BLaER1 treated with 17β-estradiol and CSF1 and Interleukin-3, amounts not matched to agents 10 nM and 100 nM (cell line): ENCODE measurements at regions not wholly inside any gene's neighbourhood (a gene's known extent, or its start where the extent isn't known, plus 50 kb on each side); places are given as distances from the start of the nearest gene placed in this dataset.
"Not testable (repeated sequence)": the region's sequence is repeated elsewhere in the genome, so short reads cannot be mapped to it uniquely, and the experiment has no call there.

ENCODE experiments used
- H3K27ac ChIP-seq, 11 experiments: shearing (Covaris generic); formaldehyde crosslinking; 2 replicates each; pipeline ENCODE4 v1.8.1; 2022
- H3K27me3 ChIP-seq, 11 experiments: shearing (Covaris generic); formaldehyde crosslinking; 2 replicates each; pipeline ENCODE4 v1.8.1; 2022
- H3K36me3 ChIP-seq, 11 experiments: shearing (Covaris generic); formaldehyde crosslinking; 2 replicates each; pipeline ENCODE4 v1.8.1; 2022
- H3K4me1 ChIP-seq, 10 experiments: shearing (Covaris generic); formaldehyde crosslinking; 2 replicates each; pipeline ENCODE4 v1.8.1; 2022
- H3K4me2 ChIP-seq, 11 experiments: shearing (Covaris generic); formaldehyde crosslinking; 2 replicates each; pipeline ENCODE4 v1.8.1; 2022
- H3K4me3 ChIP-seq, 10 experiments: shearing (Covaris generic); formaldehyde crosslinking; 2 replicates each; pipeline ENCODE4 v1.8.1; 2022
- H3K9ac ChIP-seq, 11 experiments: shearing (Covaris generic); formaldehyde crosslinking; 2 replicates each; pipeline ENCODE4 v1.8.1; 2022
- H3K9me3 ChIP-seq, 11 experiments: shearing (Covaris generic); formaldehyde crosslinking; replicated peaks in 1 of 11; 2 replicates each; pipeline ENCODE4 v1.8.1; 2022
- H4K20me1 ChIP-seq, 11 experiments: shearing (Covaris generic); formaldehyde crosslinking; 2 replicates each; pipeline ENCODE4 v1.8.1; 2022
- Cebpa-rat ChIP-seq, 11 experiments: shearing (Covaris generic); IDR thresholded peaks; 2 replicates each; pipeline ENCODE4 v1.8.1; 2022

DNA sequence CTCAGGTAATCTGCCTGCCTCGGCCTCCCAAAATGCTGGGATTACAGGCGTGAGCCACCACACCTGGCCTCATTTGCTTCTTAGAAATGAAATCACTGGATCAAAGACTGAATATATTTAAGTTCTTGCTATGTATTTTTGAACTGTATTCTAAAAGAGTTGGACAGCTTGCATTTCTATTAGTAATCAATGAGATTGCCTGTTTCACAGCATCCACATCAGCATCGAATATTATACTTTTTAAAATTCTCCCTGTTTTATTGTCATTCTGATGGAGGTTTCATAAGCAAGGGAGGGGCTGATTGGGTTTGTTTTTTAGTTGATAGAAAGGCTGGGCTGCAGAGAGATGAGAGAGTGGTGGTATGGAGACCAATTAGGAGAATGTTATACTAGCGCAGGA, 68.7 kb upstream of the CREB3L1 start:
- Histone ChIP-seq H3K9ac (no peak overlapping the region), H3K4me3 (no peak overlapping the region), H3K4me2 (no peak overlapping the region), H3K27me3 (no peaks in the 10 kb centered on the region), H3K4me1 (peaks cover 0 to 13% (median 3%) of the 10 kb centered on the region in 10 experiments; a peak in 8 of 20 replicates), H3K9me3 (no peaks in the 10 kb centered on the region; a peak in 1 of 22 replicates), H4K20me1 (no peaks in the 10 kb centered on the region), H3K36me3 (no peaks in the 10 kb centered on the region), H3K27ac (no peak overlapping the region)
- no peak for TF ChIP-seq Cebpa-rat (IDR thresholded peaks at IDR 0.05)

DNA sequence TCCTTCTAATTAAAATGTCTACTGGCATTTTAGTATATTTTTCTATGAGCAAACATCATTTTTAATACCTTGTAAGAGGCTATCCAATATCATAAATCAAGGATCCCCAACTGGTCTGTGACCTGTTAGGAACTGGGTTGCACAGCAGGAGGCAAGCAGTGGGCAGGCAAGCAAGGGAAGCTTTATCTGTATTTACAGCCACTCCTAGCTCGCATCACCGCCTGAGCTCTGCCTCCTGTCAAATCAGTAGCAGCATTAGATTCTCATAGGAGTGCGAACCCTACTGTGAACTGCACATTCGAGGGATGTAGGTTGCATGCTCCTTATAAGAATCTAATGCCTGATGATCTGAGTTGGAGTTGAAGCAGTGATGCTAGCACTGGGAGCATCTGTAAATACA, 70.2 kb upstream of the CREB3L1 start:
- Histone ChIP-seq H3K9me3 (no peaks in the 10 kb centered on the region; a peak in 1 of 22 replicates), H3K36me3 (no peaks in the 10 kb centered on the region), H3K4me3 (no peak overlapping the region), H3K4me1 (peaks cover 0 to 13% (median 3%) of the 10 kb centered on the region in 10 experiments; a peak in 8 of 20 replicates), H3K27ac (no peak overlapping the region), H4K20me1 (no peaks in the 10 kb centered on the region), H3K4me2 (no peak overlapping the region), H3K27me3 (no peaks in the 10 kb centered on the region), H3K9ac (no peak overlapping the region)
- TF ChIP-seq Cebpa-rat (IDR thresholded peaks at IDR 0.05), result no peak

DNA sequence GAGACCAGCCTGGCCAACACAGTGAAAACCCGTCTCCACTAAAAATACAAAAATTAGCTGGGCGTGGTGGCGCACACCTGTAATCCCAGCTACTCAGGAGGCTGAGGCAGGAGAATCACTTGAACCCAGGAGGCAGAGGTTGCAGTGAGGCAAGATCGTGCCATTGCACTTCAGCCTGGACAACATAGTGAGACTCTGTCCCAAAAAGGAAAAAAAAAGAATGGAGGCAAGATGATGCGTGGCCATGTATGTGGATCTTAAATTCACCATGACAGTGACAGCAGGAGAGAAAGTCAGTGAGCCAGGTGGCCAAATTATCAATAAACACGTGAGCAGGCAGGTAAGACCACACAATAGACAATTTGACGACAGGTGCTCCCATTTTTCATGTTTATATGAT, 73.0 kb upstream of the CREB3L1 start:
- H3K27me3 ChIP-seq, H3K9me3 ChIP-seq, H4K20me1 ChIP-seq, H3K4me3 ChIP-seq, H3K36me3 ChIP-seq, H3K27ac ChIP-seq, H3K4me1 ChIP-seq, H3K4me2 ChIP-seq, H3K9ac ChIP-seq: not testable (repeated sequence)

DNA sequence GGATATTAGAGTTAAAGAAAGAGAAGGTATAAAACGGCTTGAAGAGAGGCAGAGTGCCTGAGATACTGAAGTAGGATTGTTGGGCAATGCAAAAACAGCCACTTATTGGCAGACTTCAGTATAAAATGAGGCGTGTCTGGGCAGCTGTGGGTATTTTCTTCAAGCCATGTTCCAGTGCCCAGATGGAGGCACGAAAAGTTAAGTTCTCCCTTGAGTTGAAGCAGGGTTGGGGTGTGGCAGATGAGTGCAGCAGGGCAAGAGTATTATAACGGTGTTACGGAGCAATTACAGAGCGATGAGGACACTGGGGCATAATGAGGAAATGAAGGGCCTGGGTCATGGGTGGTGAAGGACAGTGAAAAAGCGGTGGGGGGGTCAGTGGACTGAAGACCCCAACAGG, 73.7 kb upstream of the CREB3L1 start:
- Histone ChIP-seq H3K4me1 (no peaks in the 10 kb centered on the region), H3K27ac (no peak overlapping the region), H3K36me3 (no peaks in the 10 kb centered on the region), H3K4me3 (no peak overlapping the region), H3K9me3 (no peaks in the 10 kb centered on the region), H3K9ac (no peak overlapping the region), H3K4me2 (no peak overlapping the region), H4K20me1 (no peaks in the 10 kb centered on the region), H3K27me3 (no peaks in the 10 kb centered on the region)
- TF ChIP-seq Cebpa-rat (IDR thresholded peaks at IDR 0.05), result no peak

DNA sequence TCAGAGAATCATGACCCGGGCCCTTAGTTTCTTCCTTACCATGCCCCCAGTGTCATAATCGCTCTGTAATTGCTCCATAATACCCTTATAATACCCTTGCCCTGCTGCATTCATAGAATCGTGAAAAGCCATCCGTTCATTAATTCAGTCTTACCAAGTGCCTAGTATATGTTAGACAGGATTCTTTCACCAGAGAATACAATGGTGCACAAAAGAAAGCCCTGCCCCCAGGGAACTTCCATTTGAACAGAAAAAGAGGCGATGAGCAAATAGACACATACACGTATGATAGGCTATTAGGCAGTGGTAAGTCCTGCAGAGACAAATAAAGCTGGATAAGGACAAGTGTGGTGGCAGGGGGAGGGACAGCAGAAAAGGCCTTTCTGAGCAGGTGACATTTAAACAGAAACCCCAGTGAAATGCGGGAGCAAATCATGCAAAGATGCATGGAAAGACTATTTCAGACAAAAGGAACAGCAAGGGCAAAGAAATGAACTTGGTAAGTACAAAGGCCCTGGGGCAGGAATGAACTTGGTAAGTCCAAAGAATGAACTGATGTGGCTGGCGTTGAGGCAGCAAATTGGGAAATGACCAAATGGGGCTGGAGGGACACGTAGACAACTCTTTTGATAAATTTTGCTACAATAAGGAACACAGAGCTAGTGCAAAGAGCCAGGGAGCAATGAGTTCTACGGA, 74.6 kb upstream of the CREB3L1 start:
- Histone ChIP-seq H3K9me3 (no peaks in the 10 kb centered on the region), H3K4me1 (no peaks in the 10 kb centered on the region), H3K36me3 (no peaks in the 10 kb centered on the region), H3K27ac (no peak overlapping the region), H3K27me3 (no peaks in the 10 kb centered on the region), H3K4me3 (no peak overlapping the region), H3K9ac (no peak overlapping the region), H4K20me1 (no peaks in the 10 kb centered on the region), H3K4me2 (no peak overlapping the region)
- no peak for TF ChIP-seq Cebpa-rat (IDR thresholded peaks at IDR 0.05)

DNA sequence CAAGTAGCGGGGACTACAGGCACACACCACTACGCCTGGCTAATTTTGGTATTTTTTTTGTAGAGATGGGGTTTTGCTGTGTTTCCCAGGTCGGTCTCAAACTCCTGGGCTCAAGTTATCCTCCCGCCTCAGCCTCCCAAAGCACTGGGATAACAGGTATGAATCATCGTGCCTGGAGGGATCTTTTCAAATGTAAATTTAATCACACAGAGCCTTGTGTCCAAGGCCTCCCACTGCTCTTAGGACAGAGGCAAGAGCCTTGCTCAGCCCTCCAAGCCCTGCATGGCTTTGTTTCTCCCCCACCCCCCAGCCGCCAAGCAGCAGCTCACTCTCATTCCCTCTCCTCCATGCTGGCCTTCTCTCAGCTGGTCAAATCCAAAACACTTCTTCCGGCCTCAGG, 75.3 kb upstream of the CREB3L1 start:
- TF ChIP-seq Cebpa-rat (IDR thresholded peaks at IDR 0.05), result no peak
- H3K4me2 ChIP-seq, result no peak overlapping the region
- no peaks in the 10 kb centered on the region for H4K20me1 ChIP-seq
- no peak overlapping the region for H3K4me3 ChIP-seq
- no peak overlapping the region for H3K27ac ChIP-seq
- no peaks in the 10 kb centered on the region for H3K9me3 ChIP-seq
- H3K9ac ChIP-seq, result no peak overlapping the region
- H3K36me3 ChIP-seq, result no peaks in the 10 kb centered on the region
- no peaks in the 10 kb centered on the region for H3K4me1 ChIP-seq
- no peaks in the 10 kb centered on the region for H3K27me3 ChIP-seq

DNA sequence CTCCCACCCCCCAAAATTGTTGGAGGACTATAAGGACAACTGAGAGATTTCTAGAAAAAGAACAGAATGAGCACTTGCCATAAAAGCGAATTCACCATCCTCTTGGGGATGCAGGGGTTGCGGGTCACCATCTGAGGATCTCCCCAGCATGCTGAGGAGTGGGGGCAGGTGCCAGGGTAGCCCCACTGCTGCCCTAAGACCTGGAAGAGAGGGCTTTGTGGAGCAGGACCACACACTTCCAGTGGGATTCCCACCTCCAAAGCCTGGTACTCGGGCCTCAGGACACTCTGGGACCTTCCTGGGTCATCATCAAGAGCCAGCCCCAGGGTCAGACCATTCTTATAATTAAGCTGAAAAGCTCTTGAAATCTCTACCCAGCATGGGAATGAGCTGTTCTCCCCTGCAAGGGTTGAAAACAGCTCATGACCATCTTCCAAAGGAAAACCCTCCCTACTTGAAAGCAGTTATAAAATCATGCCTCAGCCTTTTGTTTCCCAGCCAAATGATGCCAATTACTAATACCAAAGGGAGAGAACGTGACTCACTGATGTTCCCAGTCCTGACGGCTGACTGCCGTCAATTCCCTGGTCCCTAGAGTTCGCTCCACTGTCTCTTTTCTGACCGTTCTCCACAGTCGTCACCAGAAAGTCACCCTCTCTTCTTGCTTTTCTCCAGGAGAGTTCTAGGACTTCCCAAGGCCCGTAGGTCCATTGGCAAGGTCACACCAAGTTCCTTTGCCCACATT, 76.8 kb upstream of the CREB3L1 start:
- Histone ChIP-seq H3K9ac (no peak overlapping the region), H3K27ac (no peak overlapping the region), H3K36me3 (no peaks in the 10 kb centered on the region), H4K20me1 (no peaks in the 10 kb centered on the region), H3K4me1 (no peaks in the 10 kb centered on the region), H3K4me3 (no peak overlapping the region), H3K27me3 (no peaks in the 10 kb centered on the region), H3K9me3 (no peaks in the 10 kb centered on the region), H3K4me2 (no peak overlapping the region)
- TF ChIP-seq Cebpa-rat (IDR thresholded peaks at IDR 0.05), result no peak

DNA sequence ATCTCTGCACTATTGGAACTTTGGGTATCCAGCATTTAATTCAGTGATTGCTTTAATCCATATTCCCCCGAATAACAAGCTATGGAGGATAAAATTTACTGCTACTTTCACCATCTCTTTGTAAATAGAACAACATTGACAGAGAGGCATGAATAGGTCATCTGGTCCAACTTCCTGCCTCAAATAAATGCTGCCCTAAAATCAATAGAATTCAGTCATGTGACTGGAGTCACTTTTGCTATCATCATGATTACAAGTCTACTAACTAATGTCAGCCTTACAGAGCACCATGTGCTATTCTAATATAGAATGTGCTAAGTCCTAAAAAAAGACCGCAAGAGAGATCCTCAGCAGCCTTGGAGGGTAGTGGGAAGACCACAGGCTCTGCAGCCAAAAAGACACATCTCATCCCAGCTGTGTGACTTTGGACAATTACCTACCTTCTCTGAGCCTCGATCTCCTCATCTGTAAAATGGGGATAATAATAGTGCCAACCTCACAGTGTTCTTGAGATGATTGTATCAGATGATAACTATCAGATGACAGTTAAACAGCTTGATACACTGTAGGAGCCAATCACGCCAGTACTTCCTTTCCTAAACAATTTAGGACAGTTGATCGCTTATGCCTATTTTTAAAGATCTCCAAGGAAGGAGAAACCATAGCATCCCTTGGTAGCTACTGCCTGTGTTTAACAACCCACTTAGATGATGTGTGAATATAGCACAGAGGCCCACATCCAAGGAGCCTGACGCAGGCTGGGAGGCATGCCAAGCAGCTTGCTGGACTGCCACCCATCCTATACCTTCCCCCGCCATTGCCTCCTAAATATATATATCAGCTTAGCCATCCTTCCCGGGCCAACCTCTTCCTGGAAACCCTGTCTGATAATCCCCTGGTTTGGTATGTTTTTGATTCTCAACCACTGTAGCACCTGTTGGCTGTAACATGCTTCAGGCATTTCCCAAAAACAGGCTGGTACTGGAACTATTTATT, 77.3 kb upstream of the PHF21A start:
- no peak overlapping the region for H3K9ac ChIP-seq
- H3K4me3 ChIP-seq, result no peak overlapping the region
- H3K4me2 ChIP-seq, result no peak overlapping the region
- no peaks in the 10 kb centered on the region for H3K36me3 ChIP-seq
- no peak overlapping the region for H3K27ac ChIP-seq
- no peak for TF ChIP-seq Cebpa-rat (IDR thresholded peaks at IDR 0.05)
- H3K4me1 ChIP-seq, result no peaks in the 10 kb centered on the region
- H4K20me1 ChIP-seq, result no peaks in the 10 kb centered on the region
- H3K9me3 ChIP-seq, result no peaks in the 10 kb centered on the region
- H3K27me3 ChIP-seq, result no peaks in the 10 kb centered on the region

DNA sequence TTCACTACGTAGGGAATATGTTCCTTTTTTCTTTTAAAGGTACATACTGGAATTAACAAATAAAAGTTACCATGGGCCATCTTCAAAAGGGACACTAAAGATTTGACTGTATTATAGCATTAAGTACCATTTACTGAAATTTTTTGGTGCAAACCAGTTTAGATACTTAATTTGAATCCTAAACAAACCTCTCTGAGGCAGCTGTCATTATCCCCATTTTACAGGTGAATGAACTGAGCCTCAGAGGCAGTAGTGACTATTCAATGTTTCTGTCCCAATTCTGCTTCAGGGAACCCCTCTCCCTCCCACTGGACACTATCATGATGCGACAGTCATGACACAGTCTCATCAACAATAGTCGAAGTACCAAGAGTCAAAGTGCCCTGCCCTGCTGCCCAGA, 76.2 kb upstream of the PHF21A start:
- Histone ChIP-seq H3K27me3 (no peaks in the 10 kb centered on the region), H4K20me1 (no peaks in the 10 kb centered on the region), H3K4me1 (no peaks in the 10 kb centered on the region), H3K36me3 (no peaks in the 10 kb centered on the region), H3K4me3 (no peak overlapping the region), H3K27ac (no peak overlapping the region), H3K9ac (no peak overlapping the region), H3K9me3 (no peaks in the 10 kb centered on the region), H3K4me2 (no peak overlapping the region)
- TF ChIP-seq Cebpa-rat (IDR thresholded peaks at IDR 0.05), result no peak
